Endothelial cell of umbilical vein (primary cell): ENCODE measurements at regions not wholly inside any gene's neighbourhood (a gene's known extent, or its start where the extent isn't known, plus 50 kb on each side); places are given as distances from the start of the nearest gene placed in this dataset.

Experiments used
- CTCF ChIP-seq, 2 donors: IDR thresholded peaks; 1 replicate in 1 of 2; 2 replicates in 1 of 2; pipeline ENCODE4 v1.5.1; 2011; ENCODE audit warnings: low read length in 2 of 2, mild to moderate bottlenecking in 2 of 2, moderate library complexity in 2 of 2, control low read depth in 1 of 2, inconsistent platforms in 1 of 2, low read depth in 1 of 2; ENCODE audit not compliant: insufficient read depth in 1 of 2; ENCODE audit errors: extremely low read depth in 1 of 2
- EZH2 ChIP-seq: IDR thresholded peaks from 2 replicates; pipeline ENCODE4 v1.6.1; 2012; ENCODE audit warnings: borderline replicate concordance, low read depth, mild to moderate bottlenecking, moderate library complexity, low read length, inconsistent platforms; ENCODE audit not compliant: severe bottlenecking
- FOS ChIP-seq: IDR thresholded peaks from 2 replicates; pipeline ENCODE4 v1.6.1; 2011; ENCODE audit warnings: mild to moderate bottlenecking, low read length, moderate library complexity, borderline replicate concordance; ENCODE audit not compliant: insufficient read depth
- JUN ChIP-seq: IDR thresholded peaks from 2 replicates; pipeline ENCODE4 v1.6.1; 2011; ENCODE audit warnings: borderline replicate concordance, low read depth; ENCODE audit not compliant: insufficient read length, insufficient read depth
- MAX ChIP-seq: IDR thresholded peaks from 2 replicates; pipeline ENCODE4 v1.6.1; 2011; ENCODE audit not compliant: insufficient read depth, insufficient read length
- POLR2A ChIP-seq: IDR thresholded peaks from 2 replicates; pipeline ENCODE4 v1.6.1; 2012; ENCODE audit warnings: low read depth, mild to moderate bottlenecking, control low read depth, low read length

- TF ChIP-seq JUN (no peak), CTCF (IDR thresholded peaks at IDR 0.05; ENCODE audit: extremely low read depth in 1 of 2, insufficient read depth in 1 of 2, low read depth in 1 of 2, low read length in 2 of 2) (no peak), MAX (no peak), EZH2 (no peak), POLR2A (no peak), FOS (no peak)
These were observed 381.4 kb upstream of the TGFBR2 start for GRCh38 chr3:30225021-30225420.
